MG63 (cell line): ENCODE measurements at regions not wholly inside any gene's neighbourhood (a gene's known extent, or its start where the extent isn't known, plus 50 kb on each side); places are given as distances from the start of the nearest gene placed in this dataset.

Source experiments
- DNase-seq: peaks from one replicate; pipeline ENCODE4 v3.0.0-alpha.2; 2020
- H3K27me3 ChIP-seq: fragments of 250-450 bp; sonication (Bioruptor Pico); 2 replicates; pipeline ENCODE4 v1.5.1; 2020; ENCODE audit warnings: mild to moderate bottlenecking, moderate library complexity
- H3K36me3 ChIP-seq: fragments of 250-450 bp; sonication (Bioruptor Pico); 2 replicates; pipeline ENCODE4 v1.5.1; 2020; ENCODE audit warnings: mild to moderate bottlenecking, moderate library complexity
- H3K4me3 ChIP-seq: fragments of 250-450 bp; sonication (Bioruptor Pico); 2 replicates; pipeline ENCODE4 v1.5.1; 2020; ENCODE audit warnings: mild to moderate bottlenecking, moderate library complexity
- H3K9me3 ChIP-seq: fragments of 250-450 bp; sonication (Bioruptor Pico); 2 replicates; pipeline ENCODE4 v1.5.1; 2020; ENCODE audit warnings: mild to moderate bottlenecking, moderate library complexity

- no peak for DNase-seq
- no peaks in the 10 kb centered on the region for H3K9me3 ChIP-seq
- no peaks in the 10 kb centered on the region for H3K36me3 ChIP-seq
- no peaks in the 10 kb centered on the region for H3K27me3 ChIP-seq
- no peak overlapping the region for H3K4me3 ChIP-seq
These were observed 186.2 kb upstream of the C1orf174 start for GRCh38 chr1:4086085-4086850.

- H3K9me3 ChIP-seq, result no peaks in the 10 kb centered on the region
- DNase-seq, result no peak
- no peaks in the 10 kb centered on the region for H3K36me3 ChIP-seq
- no peaks in the 10 kb centered on the region for H3K27me3 ChIP-seq
- H3K4me3 ChIP-seq, result no peak overlapping the region
These were observed 186.8 kb upstream of the C1orf174 start for GRCh38 chr1:4086921-4087320.

- no peak overlapping the region for H3K4me3 ChIP-seq
- H3K36me3 ChIP-seq, result no peaks in the 10 kb centered on the region
- no peaks in the 10 kb centered on the region for H3K27me3 ChIP-seq
- no peak for DNase-seq
- H3K9me3 ChIP-seq, result no peaks in the 10 kb centered on the region
These were observed 187.7 kb upstream of the C1orf174 start for GRCh38 chr1:4087530-4088420.

- H3K27me3 ChIP-seq, result no peaks in the 10 kb centered on the region
- no peaks in the 10 kb centered on the region for H3K9me3 ChIP-seq
- H3K36me3 ChIP-seq, result no peaks in the 10 kb centered on the region
- H3K4me3 ChIP-seq, result no peak overlapping the region
- no peak for DNase-seq
These were observed 188.6 kb upstream of the C1orf174 start for GRCh38 chr1:4088676-4089075.

- H3K27me3 ChIP-seq, result no peaks in the 10 kb centered on the region
- no peak for DNase-seq
- H3K36me3 ChIP-seq, result no peaks in the 10 kb centered on the region
- no peaks in the 10 kb centered on the region for H3K9me3 ChIP-seq
- H3K4me3 ChIP-seq, result no peak overlapping the region
These were observed 189.5 kb upstream of the C1orf174 start for GRCh38 chr1:4089421-4090175.

- Histone ChIP-seq H3K27me3 (no peaks in the 10 kb centered on the region), H3K4me3 (no peak overlapping the region), H3K9me3 (no peaks in the 10 kb centered on the region), H3K36me3 (no peaks in the 10 kb centered on the region)
- DNase-seq, result no peak
These were observed 190.5 kb upstream of the C1orf174 start for GRCh38 chr1:4090556-4090955.

GRCh38 chr1:4090976-4091660 lies 191.0 kb upstream of the C1orf174 start:
- H3K27me3 ChIP-seq, result no peaks in the 10 kb centered on the region

GRCh38 chr1:4091996-4092395 lies 191.9 kb upstream of the C1orf174 start:
- no peaks in the 10 kb centered on the region for H3K9me3 ChIP-seq
- H3K27me3 ChIP-seq, result no peaks in the 10 kb centered on the region
- H3K4me3 ChIP-seq, result no peak overlapping the region
- no peak for DNase-seq
- no peaks in the 10 kb centered on the region for H3K36me3 ChIP-seq

More at GRCh38 chr1:4090976-4091660, 191.0 kb upstream of the C1orf174 start:
- no peak for DNase-seq
- Histone ChIP-seq H3K9me3 (no peaks in the 10 kb centered on the region), H3K4me3 (no peak overlapping the region), H3K36me3 (no peaks in the 10 kb centered on the region)

GRCh38 chr1:4093856-4094565 lies 193.9 kb upstream of the C1orf174 start:
- no peak for DNase-seq
- no peaks in the 10 kb centered on the region for H3K9me3 ChIP-seq

GRCh38 chr1:4095433-4095971 lies 195.4 kb upstream of the C1orf174 start:
- H3K27me3 ChIP-seq, result no peaks in the 10 kb centered on the region
- H3K4me3 ChIP-seq, result no peak overlapping the region
- H3K36me3 ChIP-seq, result no peaks in the 10 kb centered on the region
- H3K9me3 ChIP-seq, result no peaks in the 10 kb centered on the region
- no peak for DNase-seq

More at GRCh38 chr1:4093856-4094565, 193.9 kb upstream of the C1orf174 start:
- Histone ChIP-seq H3K4me3 (no peak overlapping the region), H3K36me3 (no peaks in the 10 kb centered on the region), H3K27me3 (no peaks in the 10 kb centered on the region)

GRCh38 chr1:4101459-4102161 lies 201.5 kb upstream of the C1orf174 start:
- H3K9me3 ChIP-seq, result no peaks in the 10 kb centered on the region

GRCh38 chr1:4105300-4105880 lies 205.3 kb upstream of the C1orf174 start:
- H3K4me3 ChIP-seq, result no peak overlapping the region
- no peaks in the 10 kb centered on the region for H3K27me3 ChIP-seq
- no peak for DNase-seq
- H3K9me3 ChIP-seq, result no peaks in the 10 kb centered on the region
- no peaks in the 10 kb centered on the region for H3K36me3 ChIP-seq

More at GRCh38 chr1:4101459-4102161, 201.5 kb upstream of the C1orf174 start:
- DNase-seq, result no peak
- Histone ChIP-seq H3K27me3 (no peaks in the 10 kb centered on the region), H3K4me3 (no peak overlapping the region), H3K36me3 (no peaks in the 10 kb centered on the region)

- H3K27me3 ChIP-seq, result no peaks in the 10 kb centered on the region
- no peaks in the 10 kb centered on the region for H3K36me3 ChIP-seq
- no peaks in the 10 kb centered on the region for H3K9me3 ChIP-seq
- no peak for DNase-seq
- H3K4me3 ChIP-seq, result no peak overlapping the region
These were observed 206.7 kb upstream of the C1orf174 start for GRCh38 chr1:4106731-4107130.

GRCh38 chr1:4107291-4107690 lies 207.2 kb upstream of the C1orf174 start:
- Histone ChIP-seq H3K36me3 (no peaks in the 10 kb centered on the region), H3K4me3 (no peak overlapping the region), H3K27me3 (no peaks in the 10 kb centered on the region), H3K9me3 (no peaks in the 10 kb centered on the region)
- DNase-seq, result no peak

- no peak overlapping the region for H3K4me3 ChIP-seq
- peak; percentile 21 for DNase-seq
- no peaks in the 10 kb centered on the region for H3K36me3 ChIP-seq
- H3K27me3 ChIP-seq, result no peaks in the 10 kb centered on the region
- no peaks in the 10 kb centered on the region for H3K9me3 ChIP-seq
These were observed 208.3 kb upstream of the C1orf174 start for GRCh38 chr1:4108331-4108730.
